GM21528 (cell line): ENCODE measurements at regions not wholly inside any gene's neighbourhood (a gene's known extent, or its start where the extent isn't known, plus 50 kb on each side); places are given as distances from the start of the nearest gene placed in this dataset.
"Not testable (repeated sequence)": the region's sequence is repeated elsewhere in the genome, so short reads cannot be mapped to it uniquely, and the experiment has no call there.

ENCODE experiments used
- ATAC-seq: cut with Tn5 transposase; IDR thresholded peaks from one replicate; pipeline ENCODE4 v1.9.1; 2021; ENCODE audit warnings: mild to moderate bottlenecking, moderate library complexity; ENCODE audit not compliant: unreplicated experiment, low FRiP score

GRCh38 chr1:25011943-25012638 lies 82.0 kb upstream of the RUNX3 start:
- ATAC-seq, result no peak

- no peak for ATAC-seq
Measured at GRCh38 chr1:25011275-25011674, 81.2 kb upstream of the RUNX3 start.

- no peak for ATAC-seq
Measured at GRCh38 chr1:25009671-25010262, 79.7 kb upstream of the RUNX3 start.

DNA sequence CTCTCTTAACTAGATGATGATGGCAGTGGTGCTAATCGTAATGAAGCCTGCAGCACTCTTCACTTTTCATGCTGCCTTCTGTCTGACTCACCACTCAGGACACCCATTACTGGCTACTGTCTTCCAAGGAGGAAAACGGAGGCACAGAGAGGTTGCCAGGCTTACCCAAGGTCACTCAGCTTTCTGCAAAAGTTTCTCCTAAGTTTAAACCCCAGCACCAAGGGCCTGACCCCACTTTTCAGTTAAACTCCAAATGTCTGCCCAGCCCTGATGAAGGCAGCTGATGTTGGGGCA lies 78.1 kb upstream of the RUNX3 start:
- no peak for ATAC-seq

- not testable (repeated sequence) for ATAC-seq
Measured at GRCh38 chr1:25007390-25008191, 77.5 kb upstream of the RUNX3 start.

GRCh38 chr1:25006770-25007169 lies 76.7 kb upstream of the RUNX3 start:
- no peak for ATAC-seq

GRCh38 chr1:25004355-25004754 lies 74.3 kb upstream of the RUNX3 start:
- no peak for ATAC-seq

- ATAC-seq, result no peak
Measured at GRCh38 chr1:25003457-25004190, 73.5 kb upstream of the RUNX3 start.

GRCh38 chr1:25003000-25003399 lies 72.9 kb upstream of the RUNX3 start:
- ATAC-seq, result no peak

GRCh38 chr1:25001125-25001915 lies 71.2 kb upstream of the RUNX3 start:
- no peak for ATAC-seq

GRCh38 chr1:24999906-25000305 lies 69.8 kb upstream of the RUNX3 start:
- ATAC-seq, result no peak

DNA sequence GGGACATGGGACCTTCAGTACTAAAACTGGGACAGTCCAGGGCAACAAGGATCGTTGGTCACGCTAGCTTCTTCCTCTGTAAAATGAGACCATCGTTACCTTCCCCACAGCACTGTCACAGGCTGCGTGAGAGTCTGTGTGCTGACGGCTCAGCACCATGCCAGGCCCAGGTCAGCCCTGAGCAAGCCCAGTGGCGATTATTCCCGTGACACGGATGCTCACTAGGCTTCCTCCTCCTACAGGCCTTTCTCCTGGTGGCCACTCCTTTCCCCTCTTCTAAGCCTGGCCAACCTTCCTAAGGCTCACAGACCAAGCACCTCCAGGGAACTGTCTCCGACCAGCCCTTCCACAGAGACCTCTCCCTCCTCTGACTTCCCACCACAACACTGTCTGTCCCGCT lies 69.3 kb upstream of the RUNX3 start:
- no peak for ATAC-seq

- no peak for ATAC-seq
Measured at GRCh38 chr1:24998563-24999245, 68.6 kb upstream of the RUNX3 start.

DNA sequence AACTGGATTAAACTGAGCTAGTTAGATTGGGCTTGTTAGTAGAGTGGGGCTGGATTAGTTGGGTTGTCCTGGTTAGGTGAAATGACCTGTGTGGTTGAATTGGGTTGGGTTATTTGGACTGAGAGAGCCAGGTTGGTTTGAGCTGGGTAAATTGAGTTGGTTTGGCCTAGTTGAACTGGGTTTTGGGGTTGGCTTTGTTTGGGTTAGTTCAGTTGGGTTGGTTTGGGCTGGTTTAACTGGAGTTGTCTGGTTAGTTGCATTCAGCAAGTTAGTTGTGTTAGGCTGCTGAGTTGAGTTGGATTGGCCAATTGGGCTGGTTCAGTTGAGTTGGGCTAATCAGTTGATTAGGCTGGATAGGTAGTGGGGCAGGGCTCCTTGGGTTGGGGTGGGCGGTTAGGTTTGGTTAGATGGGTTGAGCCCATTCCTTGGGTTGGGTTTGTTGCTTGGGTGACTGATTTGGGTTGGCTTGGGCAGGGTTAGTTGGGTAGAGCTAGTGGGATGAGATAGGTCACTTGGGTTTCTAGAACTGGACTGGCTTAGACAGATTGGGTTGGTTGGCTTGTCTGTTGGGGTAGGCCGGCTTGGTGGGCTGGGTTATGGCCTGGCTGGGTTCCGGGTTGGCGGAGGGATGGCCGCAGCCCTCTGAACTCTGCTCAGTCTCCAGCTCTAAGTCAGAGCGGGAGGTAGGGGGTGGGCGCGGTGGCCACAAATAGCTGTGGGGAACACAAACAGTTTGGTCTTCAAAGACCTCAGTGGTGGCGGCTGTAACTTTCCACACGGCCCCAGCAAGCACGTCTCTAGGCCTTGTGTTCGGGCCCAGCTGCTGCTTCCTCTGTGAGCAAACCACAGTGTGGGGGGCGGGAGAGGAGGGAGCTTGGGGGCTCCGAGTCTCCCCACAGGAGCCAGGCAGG lies 67.2 kb upstream of the RUNX3 start:
- no peak for ATAC-seq

- ATAC-seq, result no peak
Measured at GRCh38 chr1:24996456-24996855, 66.4 kb upstream of the RUNX3 start.

DNA sequence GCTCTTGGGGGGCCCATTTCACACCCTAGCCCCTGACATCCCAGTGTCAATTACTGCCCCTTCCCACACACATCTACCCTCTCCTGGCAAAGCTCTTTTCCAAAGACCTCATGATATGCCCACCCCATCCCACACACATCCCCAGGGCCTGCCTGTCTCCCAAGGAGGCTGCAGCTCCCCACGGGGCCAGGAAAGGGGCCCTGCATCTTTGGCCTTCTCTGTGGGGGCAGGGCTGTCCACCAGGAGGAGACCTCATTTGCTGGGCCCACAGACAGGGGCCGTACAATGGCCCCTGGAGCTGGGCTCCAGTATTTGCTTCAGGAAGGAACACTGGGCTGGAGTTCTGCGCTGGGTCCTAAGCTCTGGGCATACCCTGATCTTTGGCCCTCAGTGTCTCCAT lies 65.6 kb upstream of the RUNX3 start:
- no peak for ATAC-seq

DNA sequence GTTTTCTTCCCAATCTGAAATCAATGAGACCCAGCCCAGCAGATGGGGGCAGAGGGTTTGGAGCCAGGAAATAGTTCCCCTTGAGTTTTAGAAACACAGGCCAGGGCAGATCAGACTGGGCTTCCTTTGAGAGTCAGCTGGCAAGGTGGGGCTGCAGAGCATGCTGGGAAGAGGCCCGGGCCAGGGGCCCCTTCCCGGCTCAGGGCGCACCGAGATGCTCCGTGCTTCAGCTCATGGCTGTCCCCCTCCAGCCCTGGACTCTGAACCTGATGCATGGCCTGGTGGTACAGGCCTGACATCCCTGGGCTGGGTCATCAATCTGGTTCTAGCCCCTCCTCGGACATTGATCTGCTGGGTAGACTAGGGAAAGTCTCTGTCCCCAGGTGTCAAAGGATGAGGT lies 65.1 kb upstream of the RUNX3 start:
- ATAC-seq, result no peak

DNA sequence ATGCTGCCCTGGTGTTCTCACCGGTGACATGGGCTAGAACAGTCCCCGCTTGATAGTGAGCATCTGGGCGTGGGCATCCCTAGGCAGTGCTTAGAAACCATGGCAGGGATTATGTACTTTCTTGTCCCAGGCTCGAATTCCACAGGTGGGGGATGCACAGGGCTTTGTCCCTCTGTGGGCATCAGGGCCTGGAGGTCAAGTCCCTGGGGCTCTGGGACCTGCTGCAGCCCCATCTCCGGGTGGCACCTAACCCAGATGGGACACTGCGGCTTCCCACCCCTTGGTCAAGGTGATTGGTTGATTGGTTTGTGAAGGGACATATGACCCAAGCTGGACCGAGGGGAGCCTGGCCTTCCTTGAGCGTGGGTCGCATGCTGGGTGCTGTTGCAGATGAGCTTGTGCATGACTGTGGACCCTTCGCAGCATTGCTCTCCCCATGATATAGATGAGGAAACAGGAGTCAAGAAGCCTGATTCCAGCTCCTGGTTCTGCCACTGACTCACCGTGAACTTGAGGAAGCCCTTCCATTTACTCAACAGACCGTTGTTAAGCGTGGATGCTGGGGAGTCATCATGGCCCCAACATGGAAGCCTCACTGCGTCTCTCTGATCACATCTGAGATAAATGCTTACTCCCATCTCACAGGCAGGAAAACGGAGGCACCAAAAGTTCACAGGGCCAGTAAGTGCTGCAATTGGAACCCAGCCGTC lies 64.0 kb upstream of the RUNX3 start:
- ATAC-seq, result no peak
